HG02938 (cell line): ENCODE measurements at regions not wholly inside any gene's neighbourhood (a gene's known extent, or its start where the extent isn't known, plus 50 kb on each side); places are given as distances from the start of the nearest gene placed in this dataset.

Experiments
- ATAC-seq: cut with Tn5 transposase; IDR thresholded peaks from one replicate; pipeline ENCODE4 v1.9.1; 2021; ENCODE audit warnings: mild to moderate bottlenecking, moderate library complexity; ENCODE audit not compliant: unreplicated experiment

DNA sequence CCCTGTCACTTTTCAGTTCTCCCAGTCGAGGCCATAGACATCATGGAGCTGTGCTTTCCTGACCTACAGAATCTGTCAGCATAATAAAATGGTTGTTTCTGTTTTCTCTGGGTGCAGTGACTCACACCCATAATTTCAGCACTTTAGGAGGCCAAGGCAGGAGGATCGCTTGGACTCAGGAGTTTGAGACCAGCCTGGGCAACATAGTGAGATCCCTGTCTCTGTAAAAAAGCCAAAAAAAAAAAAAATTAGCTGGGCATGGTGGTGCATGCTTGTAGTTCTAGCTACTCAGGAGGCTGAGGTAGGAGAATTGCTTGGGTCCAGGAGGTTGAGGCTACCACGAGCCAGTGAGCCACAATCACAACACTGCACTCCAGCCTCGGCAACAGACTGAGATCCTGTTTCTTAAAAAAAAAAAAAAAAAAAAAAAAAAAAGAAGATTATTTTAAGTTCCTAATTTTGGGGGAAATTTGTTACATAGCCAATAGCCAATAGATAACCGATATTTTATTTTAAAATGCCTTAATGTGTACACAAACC lies 196.2 kb downstream of the ADSS2 start:
- ATAC-seq: no peak

DNA sequence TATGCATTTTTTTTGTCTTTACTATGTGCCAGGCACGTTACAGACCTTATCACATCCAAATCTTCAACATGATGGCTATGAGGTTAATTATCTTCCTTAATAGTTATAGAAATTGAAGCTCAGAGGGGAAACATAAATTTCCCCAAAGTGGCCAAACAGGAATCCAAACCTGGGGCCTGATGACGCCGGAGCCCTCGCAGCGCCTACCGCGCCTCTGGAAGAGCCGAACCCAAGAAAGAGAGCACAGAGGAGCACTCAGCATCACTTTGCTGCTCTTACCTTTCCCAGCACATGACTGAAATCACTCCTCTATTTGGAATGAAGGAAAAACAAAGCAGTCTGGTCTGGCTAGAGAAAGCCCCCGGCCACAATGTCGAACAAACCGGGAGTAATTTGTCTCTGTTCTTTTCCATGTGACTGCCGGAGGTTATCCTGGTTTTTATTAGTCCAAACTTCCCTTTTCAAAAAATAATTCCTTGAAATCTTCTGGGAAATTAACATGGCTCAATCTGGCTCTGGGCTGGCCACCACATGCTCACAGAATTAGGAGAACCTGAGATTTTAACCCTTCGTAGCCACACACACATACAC lies 195.5 kb downstream of the ADSS2 start:
- no peak for ATAC-seq

DNA sequence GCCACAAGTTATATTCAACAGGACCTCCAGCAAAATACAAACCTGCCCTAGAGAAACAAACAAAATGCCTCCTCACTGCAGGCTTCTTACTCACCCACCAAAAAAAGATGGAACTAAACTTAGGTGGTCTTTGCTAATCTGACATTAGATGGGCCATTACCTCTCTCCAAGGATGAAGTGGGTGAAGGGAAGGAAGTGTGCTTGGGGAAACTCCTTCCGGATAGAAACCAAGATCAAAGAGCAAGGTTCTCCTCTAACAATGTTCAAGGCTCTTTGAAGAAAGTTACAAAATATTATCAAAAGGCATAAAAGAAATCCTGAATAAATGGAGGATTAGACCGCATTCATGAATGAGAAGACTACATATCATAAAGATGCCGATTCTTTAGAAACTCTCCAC lies 187.5 kb downstream of the ADSS2 start:
- ATAC-seq: no peak

DNA sequence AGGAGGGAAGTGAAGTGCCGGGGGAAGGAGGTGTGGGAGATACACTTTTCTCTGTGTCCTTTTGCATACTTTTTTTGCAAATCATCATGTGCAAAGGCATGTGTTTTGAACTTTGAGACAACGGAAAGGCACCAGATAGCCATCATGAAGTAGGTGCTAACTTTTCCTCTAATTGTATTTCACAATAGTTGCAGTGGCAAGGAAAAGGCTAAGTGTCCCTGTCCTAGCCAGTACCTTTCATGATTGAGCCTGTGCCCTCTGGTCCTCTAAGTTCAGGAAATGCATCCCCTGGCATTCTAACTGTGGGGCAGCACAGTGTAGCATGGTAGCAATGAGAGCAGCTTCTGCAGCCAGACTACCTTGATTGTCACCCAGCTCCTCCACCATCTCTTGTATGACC lies 186.2 kb downstream of the ADSS2 start:
- ATAC-seq: no peak

DNA sequence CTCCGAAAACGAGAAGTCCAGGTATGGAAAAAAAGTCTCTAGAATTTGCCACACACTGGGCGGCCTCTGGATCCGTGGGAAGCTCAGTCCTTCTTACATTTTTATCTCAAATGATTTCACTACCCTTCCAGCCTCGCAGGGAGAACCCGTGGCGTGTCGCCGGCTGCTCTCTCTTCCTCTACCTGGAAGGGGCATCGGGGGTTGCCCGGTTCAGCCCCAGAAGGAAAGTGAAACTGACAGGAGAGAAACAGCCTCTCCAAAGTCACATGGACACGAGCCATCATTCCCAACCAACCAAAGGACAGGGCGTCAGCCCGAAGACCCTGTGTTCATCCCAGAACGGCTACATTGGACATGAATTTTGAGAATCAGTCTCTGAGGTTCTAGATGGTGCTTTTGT lies 182.5 kb downstream of the ADSS2 start:
- no peak for ATAC-seq

DNA sequence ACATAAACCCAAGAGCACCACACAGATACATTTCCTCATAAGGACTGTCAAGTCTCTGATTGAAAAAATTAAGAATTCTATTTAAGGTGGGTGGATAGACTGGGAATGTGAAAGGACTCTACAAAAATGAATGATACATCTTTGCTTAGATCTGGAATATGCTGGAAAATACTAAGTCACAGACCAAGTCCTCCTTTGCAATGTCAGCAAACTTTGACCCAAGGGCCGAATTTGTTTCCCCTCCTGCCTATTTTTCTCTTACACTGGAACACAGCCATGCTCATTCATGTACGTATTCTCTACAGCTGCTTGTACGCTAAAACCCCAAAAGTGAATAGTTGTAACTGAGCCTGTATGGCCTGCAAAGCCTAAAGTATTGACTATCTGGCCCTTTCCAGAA lies 180.7 kb downstream of the ADSS2 start:
- no peak for ATAC-seq

DNA sequence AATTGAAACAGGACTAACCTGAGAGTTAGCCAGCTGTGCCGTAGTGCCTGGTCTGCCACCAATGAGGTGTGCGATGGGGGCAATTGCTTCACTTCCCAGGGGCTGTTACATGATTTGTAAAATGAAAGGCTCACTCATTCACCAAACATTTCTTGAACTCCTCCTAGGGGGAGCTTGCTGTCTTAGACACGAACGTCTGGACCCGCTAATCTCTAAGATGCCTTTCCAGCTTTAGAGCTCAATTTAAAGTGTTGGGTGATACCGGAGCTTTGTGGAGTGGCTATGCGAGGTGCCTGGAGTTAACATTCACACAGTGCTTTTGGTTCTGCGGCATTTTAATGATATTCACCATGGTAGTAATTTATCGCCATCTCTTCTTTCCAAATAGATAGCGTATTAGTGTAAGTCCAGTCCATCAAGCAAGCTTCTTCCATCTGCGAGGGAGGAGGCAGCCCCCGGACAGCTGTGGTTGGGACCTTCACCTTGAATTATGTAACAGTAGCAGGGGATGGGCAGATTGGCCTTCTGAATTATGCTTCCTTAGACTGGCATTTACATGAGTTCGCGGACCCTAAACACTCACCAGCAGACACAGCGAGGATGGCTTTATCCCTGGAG lies 179.9 kb downstream of the ADSS2 start:
- no peak for ATAC-seq

DNA sequence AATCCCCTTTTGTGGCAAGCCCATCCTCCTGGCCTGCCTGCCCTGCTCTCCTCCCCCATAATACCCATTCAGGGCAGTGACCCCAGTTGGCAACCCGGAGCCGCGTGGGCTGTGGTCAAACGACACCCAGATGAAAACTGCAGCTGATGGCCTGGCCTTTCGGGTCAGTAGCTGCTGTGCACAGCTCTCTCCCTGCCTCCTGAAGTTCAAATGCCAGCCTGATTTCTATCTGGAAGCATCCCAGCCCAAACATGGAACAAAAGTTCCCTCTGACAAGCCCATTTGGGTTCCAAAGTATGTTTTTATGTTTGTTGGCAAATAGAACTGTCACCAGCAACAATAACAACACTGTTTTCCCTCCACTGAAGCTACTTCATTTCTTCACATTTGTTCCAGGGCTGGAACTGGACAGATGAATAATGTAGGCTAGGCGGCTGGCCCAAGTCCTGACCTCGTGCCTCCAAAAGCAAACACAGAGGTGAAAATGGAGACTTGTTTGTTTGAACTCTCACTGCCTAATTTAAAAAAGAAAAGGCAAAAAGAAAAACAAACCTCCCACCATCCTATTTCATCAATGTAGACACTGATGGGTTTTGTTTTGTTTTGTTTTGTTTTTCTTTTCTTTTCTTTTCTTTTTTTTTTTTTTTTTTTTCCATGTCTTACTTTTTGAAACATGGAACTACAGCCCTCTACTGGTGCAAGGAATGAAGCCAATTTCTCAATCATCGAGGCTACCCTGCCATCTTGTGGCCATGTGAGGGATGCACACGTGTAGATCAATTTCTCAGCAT lies 179.0 kb downstream of the ADSS2 start:
- peak; percentile 93 for ATAC-seq

DNA sequence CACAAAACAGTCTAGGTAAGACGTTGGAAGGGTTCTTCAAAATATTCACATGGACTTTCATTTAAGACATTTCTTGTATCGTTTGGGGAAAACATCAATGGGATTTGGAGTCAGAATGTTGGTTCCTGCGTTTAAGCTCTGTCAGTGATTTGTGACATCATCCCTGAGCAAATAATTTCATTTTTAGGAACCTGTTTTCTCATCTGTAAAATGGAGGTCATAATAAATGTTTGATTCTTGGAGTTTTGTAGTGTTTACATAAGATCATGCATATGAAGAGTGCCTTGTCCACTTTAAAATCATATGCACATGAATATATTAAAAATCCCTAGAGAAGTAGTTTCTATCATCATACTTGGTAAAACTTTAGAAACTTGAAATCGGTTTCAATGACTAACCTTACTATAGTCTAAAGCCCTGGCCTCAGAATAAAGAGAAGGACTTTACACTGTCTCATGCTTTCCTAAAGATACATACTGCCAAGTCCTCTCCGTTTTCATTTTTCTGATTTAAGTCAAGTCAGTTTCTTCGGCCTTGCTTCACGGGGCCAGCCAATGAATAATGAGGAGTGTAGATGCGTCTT lies 178.4 kb downstream of the ADSS2 start:
- no peak for ATAC-seq

DNA sequence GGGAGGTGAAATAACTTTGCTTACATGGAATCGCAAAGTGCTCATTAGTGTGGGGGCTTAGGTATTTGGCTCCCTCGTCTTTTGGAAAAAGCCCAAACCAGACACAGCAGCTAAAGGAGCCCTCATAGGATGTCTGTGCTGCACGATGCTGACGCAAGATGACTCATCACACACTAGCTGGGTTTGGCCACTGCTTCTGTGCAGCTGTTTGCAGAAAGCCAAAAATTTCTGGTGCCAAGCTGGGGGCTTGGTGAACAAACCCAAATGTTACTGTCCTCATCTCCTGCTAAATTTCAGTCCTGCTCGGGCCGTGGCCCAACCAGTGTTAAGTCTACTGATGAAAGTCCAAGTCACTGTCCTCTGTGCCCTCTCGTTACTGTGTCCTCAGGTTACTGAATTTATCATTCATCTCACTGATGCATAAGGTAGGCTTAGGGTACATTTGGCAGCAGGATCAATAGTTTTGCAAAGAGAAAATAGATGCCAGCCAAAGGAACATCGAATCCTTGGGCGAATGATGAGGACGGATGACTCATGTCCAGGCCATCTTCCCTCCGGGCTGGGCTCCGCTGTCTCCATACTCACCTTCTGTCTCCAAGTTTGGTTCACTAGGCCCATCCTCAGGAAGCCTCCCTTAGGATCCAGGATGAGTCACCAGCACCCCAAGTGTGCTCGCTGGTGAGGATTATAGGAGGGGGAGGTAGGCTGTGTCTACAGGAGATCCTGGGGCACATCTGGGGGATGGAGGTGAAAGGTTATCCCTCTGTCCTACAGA lies 177.7 kb downstream of the ADSS2 start:
- no peak for ATAC-seq

DNA sequence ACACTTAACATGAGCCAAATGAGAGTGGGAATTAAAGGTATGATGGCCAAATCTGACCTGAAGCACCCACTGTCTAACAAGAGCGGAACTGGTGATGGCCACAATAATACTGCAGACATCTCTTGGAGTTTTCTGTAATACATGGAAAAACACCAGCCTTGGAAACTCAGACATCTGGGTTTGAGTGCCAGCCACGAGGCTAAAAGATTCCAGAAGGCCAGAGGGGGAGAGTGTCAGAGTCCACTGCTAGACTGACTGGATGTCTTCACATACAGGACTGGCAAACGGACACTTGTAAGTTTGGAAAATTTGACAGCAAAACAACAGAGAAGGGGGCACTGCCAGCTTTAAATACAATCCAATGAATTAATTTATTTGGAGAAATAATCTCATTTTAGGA lies 175.1 kb downstream of the ADSS2 start:
- ATAC-seq: no peak

DNA sequence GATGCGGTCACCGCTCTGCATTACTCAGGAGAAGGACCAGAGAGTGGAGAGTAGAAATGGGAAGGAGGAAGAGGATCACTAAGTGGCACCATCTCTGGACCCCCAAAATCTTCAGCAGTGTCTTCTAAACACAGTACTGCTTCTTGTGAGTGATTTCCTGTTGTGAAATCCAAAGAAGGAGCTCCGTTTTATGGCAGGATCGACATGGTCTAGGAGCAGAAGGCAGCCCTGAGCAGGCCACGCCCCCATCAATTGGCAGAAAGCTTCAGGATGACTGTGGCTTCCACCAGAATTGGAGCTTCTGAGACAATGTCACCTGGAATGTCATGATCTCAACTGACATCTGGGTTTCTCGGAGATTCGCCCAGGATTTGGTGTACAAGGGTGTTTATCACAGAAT lies 171.5 kb downstream of the ADSS2 start:
- no peak for ATAC-seq

DNA sequence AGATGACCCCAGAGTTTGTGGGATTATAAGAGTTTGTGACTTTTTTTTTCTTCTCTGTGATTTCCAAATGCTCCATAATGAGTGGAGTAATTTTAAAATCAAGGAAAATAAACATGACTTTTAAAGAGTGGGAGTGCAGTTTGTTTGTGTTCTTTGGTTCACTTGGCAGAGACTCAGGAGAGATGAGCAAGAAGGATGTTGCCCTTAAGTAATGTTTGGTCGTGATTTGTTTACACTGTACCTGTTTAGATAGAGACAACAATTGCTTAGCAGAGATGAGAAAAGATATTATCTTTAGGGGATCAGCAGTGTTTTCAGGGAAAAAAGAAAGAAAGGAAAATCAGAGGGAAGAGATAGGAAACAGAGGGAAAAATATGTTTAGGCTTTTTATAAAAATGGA lies 170.8 kb downstream of the ADSS2 start:
- no peak for ATAC-seq

DNA sequence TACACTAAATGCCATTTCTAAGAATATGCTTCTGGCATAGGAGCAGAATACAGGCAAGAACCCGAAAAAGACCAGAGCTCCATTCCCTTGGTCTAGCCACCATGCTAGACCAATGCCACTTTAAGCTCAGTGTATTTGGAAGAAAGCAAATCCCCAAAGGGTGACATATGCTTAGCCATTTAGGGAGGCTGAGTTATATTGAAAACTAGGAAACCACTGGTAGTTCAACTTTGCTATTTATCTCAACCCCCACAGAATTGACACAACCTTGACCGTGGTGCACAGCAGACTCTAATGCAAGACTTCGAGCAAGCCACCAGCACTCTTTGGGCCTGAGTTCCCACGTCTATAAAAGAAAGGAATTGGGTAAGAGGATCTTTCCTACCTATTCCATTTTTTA lies 167.9 kb downstream of the ADSS2 start:
- ATAC-seq: no peak

DNA sequence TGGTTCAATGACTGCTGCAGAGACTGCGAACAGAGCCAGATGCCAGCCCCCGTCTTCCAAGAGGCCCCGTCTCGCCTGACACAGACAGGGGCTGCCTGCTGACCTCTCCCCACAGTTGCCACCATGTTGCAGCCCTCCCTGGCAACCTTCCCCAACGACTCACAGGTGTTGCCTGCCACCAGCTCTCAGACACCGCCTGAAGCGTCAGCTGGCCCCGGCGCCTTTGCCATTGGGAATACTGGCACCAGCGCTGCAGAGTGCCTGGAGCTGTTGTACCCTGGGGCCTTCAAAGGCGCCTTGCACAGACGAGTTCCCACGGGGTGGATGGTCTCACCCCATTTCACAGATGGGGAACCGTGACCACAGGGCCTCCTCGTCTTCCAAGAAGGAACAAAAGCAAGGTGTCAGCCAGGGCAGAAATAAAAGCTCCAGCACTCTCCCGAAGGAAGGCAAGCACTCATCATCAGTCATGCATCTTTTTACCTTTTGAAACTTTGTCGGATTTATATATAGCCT lies 167.0 kb downstream of the ADSS2 start:
- ATAC-seq: no peak

DNA sequence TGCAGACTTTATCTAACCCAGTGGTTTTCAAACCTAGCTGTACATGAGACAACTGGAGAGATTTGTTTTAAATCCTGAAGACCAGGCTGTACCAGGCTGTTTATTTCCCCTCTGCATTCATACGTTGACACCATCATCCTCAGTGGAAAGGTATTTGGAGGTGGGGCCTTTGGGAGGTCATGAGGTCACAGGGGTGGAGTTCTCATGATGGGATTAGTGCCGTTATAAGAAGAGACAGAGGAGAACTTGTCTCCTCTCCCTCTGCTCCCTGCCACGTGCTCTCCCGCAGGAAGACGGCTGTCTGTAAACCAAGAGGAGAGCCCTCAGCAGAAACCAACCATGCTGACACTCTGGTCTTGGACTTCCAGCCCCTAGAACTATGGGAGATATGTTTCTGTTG lies 165.4 kb downstream of the ADSS2 start:
- no peak for ATAC-seq

DNA sequence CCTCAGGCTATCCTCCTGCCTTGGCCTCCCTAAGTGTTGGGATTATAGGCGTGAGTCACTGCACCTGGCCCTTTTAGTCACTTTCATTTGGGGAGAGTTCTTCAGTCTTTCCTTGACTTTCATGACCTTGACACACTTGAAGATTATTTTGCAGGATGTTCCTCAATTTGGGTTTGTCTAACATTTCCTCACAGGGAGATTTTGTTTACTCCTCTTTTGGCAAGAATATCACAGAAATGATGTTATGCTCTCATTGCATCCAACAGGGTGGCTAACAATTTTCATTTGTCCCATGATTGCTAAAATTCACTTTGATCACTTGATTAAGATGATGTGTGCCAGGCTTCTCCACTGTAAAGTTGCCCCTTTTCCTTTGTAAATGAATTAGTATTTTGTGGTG lies 164.0 kb downstream of the ADSS2 start:
- ATAC-seq: no peak

DNA sequence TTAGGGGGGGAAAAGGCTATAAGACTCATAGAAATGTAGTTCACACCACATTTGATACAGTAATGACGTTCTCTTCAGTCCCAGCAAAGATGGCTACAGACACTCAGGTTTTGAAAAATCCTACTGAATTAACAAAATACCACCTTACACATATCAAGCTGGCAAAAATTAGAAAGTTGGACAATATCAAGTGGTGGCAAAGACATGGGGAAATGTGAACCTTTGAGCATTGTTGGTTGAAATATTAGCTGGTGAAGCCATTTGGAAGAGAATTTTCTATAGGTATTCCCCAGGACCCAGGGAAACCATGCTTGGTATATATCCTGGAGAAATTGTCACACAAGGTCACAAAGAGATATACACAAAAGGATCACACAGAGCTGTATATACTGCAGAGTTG lies 163.0 kb downstream of the ADSS2 start:
- no peak for ATAC-seq

DNA sequence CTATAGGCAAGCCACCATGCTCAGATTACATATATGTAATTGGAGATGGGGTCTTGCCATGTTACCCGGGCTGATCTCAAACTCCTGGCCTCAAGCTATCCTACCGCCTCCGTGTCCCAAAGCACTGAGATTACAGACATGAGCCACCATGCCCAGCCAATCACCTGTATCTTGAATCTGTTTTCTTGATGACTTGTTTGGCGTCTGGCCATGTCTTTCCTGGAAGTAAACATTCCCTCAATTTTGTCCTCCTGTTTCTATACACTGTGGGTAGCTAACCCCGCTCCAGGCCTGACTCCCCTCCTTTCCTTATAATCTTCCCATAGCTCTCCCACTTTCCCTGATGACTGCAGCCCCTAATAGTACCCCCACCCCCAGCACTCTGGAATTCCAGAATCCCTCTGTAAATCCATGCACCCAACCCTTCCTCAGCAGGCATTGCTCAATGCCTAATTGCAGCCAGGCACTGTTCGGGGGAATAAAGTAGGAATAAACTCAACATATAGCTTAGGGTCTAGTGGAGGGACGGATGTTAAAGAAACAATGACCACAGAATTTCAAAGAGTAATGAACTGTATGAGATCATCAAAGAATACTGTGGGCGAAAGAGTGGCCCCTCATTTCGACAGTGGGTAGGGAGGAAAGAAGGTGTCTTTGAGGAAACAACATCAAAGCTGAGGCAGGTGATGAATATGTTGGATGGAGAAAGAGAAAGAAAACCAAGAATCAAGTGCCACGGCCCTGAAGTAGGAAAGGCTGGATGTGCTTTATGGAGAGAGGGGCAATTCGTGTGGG lies 161.5 kb downstream of the ADSS2 start:
- ATAC-seq: no peak
